LNCAP (cell line): ENCODE measurements at regions not wholly inside any gene's neighbourhood (a gene's known extent, or its start where the extent isn't known, plus 50 kb on each side); places are given as distances from the start of the nearest gene placed in this dataset.

Source experiments
- CTCF ChIP-seq: fragments of 450-650 bp; IDR thresholded peaks from 2 replicates; pipeline ENCODE4 v1.5.1; 2017; ENCODE audit warnings: mild to moderate bottlenecking

DNA sequence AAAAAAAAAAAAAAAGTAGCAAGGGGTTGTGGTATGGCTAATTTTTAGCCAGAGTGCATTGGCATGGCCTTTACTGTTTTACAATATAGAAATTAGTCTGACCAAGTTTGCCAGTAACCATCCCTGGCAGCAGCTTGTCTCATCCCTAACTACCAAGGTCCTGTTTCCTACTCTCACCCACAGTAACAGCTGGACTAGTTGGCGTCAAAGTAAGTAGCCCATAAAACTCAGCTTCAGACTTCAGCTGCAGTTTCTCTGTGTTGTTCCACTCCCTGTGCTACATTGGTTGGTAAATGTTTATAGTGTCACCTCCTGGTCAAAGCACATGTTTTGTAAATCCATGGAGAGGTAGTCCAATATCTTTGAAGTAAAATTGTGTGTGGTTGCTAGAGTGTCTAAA lies 691.3 kb downstream of the ZPLD1 start:
- no peak for TF ChIP-seq CTCF

DNA sequence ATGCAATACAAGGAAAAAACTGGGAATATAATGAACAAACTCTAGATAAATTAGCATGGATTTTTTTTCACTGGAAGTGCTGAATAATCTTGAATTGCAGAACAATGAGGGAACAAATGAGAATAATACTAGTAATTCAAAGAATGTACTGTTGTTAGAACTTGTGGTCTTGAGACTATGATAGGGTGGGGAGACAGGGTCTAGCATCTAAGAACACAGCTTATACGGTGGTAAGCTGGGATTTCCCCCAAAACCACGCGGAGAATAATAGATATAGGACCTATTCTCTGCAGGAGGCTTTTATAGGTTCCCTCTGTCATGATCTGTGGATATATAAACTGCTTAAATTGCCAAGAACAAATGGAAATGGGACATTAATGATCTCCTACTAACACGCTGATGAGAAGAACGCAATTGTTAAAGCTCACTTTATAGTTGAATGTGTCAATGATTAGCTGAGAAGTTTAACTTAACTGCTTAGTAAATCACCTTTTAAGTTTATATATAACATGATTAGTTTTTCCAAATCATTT lies 692.3 kb downstream of the ZPLD1 start:
- no peak for TF ChIP-seq CTCF

- TF ChIP-seq CTCF: no peak
Measured at GRCh38 chr3:103127737-103128136, 692.9 kb downstream of the ZPLD1 start.

GRCh38 chr3:103134023-103134724 lies 699.4 kb downstream of the ZPLD1 start:
- no peak for TF ChIP-seq CTCF

GRCh38 chr3:103136621-103137020 lies 701.8 kb downstream of the ZPLD1 start:
- no peak for TF ChIP-seq CTCF

- TF ChIP-seq CTCF: no peak
Measured at GRCh38 chr3:103137830-103138229, 703.0 kb downstream of the ZPLD1 start.

DNA sequence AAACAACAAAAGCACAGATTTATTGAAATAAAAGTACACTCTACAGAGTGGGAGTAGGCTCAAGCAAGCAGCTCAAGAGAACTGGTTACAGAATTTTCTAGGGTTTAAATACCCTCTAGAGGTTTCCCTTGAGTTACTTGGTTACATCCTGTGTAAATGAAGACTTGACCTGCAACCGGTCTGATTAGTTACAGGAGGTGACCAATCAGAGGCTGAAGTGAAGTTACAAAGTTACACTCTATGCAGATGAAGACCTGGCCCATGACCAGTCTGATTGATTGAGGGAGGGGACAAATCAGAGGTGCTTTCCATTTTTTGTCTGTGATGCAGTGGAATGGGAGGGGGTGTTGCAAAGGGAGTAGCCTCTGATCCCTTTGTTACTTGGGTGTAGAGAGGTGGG lies 723.4 kb downstream of the ZPLD1 start:
- no peak for TF ChIP-seq CTCF

DNA sequence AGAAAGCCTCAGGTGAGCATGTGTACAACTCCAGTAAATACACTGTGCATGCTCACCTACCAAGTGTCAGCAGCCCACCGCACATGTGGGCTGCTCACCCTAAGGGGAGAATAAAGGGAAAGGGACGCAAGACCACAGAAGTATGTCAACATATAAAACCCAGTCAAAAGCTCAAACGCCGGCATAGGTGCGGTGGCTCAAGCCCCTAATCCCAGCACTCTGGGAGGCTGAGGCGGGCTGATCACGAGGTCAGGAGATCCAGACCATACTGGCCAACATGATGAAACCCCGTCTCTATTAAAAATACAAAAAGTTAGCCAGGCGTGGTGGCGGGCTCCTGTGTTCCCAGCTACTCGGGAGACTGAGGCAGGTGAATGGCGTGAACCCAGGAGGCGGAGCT lies 732.1 kb downstream of the ZPLD1 start:
- TF ChIP-seq CTCF: no peak
